GM12878 (cell line): ENCODE measurements at regions not wholly inside any gene's neighbourhood (a gene's known extent, or its start where the extent isn't known, plus 50 kb on each side); places are given as distances from the start of the nearest gene placed in this dataset.

Experiments used
- ATAC-seq: fragments of 200-7000 bp; cut with Tn5 transposase; 3 replicates; pipeline ENCODE4 v1.9.1; 2020; ENCODE audit warnings: mild to moderate bottlenecking, moderate library complexity
- BruUV-seq: library from RNA; stranded (reverse); fragments of 400-500 nt; replicated peaks from 2 replicates; lab custom pipeline; 2021; lab: Mats Ljungman, UMichigan
- CTCF ChIA-PET: fragments of 300-600 bp; sonication (Branson Sonifier 250); formaldehyde crosslinking; extraction: SDS; loops from one replicate; lab custom pipeline; 2021; ENCODE audit warnings: inconsistent platforms; lab: Yijun Ruan, JAX
- POLR2A ChIA-PET: fragments of 350-600 bp; formaldehyde crosslinking; extraction: SDS; loops from one replicate; lab custom pipeline; 2021; ENCODE audit warnings: inconsistent platforms; lab: Charles Lee
- RAD21 ChIA-PET: fragments of 300-600 bp; sonication (Branson Sonifier 250); formaldehyde crosslinking; loops from one replicate; lab custom pipeline; 2023; ENCODE audit warnings: antibody characterized with exemption; ENCODE audit not compliant: unreplicated experiment; lab: Charles Lee
- SMC1A ChIA-PET: fragments of 300-600 bp; sonication (Branson Sonifier 250); formaldehyde crosslinking; loops from one replicate; lab custom pipeline; 2023; ENCODE audit not compliant: unreplicated experiment, uncharacterized antibody; lab: Charles Lee
- DNase-seq: peaks from one replicate; pipeline ENCODE4 v3.0.0-alpha.2; 2011; ENCODE audit warnings: low read depth, low spot score
- FAIRE-seq: peaks from 3 replicates; lab custom pipeline; 2011; peaks lifted over from hg19 to GRCh38; lab: Jason Lieb, UNC
- H2AFZ ChIP-seq: 2 replicates; pipeline ENCODE4 v1.6.0; 2011; ENCODE audit warnings: low read depth, low read length, control low read depth; ENCODE audit not compliant: control insufficient read depth
- H3K27ac ChIP-seq: 2 replicates; pipeline ENCODE4 v1.5.1; 2011; ENCODE audit warnings: control low read depth; ENCODE audit not compliant: control insufficient read depth, insufficient read depth
- H3K27me3 ChIP-seq, 2 experiments: replicated peaks in 1 of 2; 2 replicates each; pipeline versions ENCODE4 v1.6.0 to v1.6.1; 2011; ENCODE audit warnings: low read length in 1 of 2; ENCODE audit not compliant: control insufficient read depth in 2 of 2, insufficient read depth in 2 of 2
- H3K36me3 ChIP-seq, 2 experiments: 2 replicates each; pipeline ENCODE4 v1.5.1; 2011; ENCODE audit warnings: low read length in 1 of 2; ENCODE audit not compliant: control insufficient read depth in 2 of 2, insufficient read depth in 2 of 2
- H3K4me1 ChIP-seq: 2 replicates; pipeline ENCODE4 v1.6.1; 2011; ENCODE audit warnings: mild to moderate bottlenecking, low read length, moderate library complexity, mixed read lengths; ENCODE audit not compliant: control insufficient read depth, insufficient read depth
- H3K4me2 ChIP-seq: 2 replicates; pipeline ENCODE4 v1.6.0; 2011; ENCODE audit warnings: control low read depth; ENCODE audit not compliant: control insufficient read depth, insufficient read depth
- H3K4me3 ChIP-seq: fragments of 200-600 bp; sonication (generic); 2 replicates; pipeline ENCODE4 v1.5.1; 2016
- H3K79me2 ChIP-seq: 2 replicates; pipeline ENCODE4 v1.6.0; 2011; ENCODE audit warnings: low read length; ENCODE audit not compliant: control insufficient read depth, insufficient read depth
- H3K9ac ChIP-seq: 2 replicates; pipeline ENCODE4 v1.8.0; 2011; ENCODE audit warnings: low read length, control low read depth, mixed read lengths; ENCODE audit not compliant: control insufficient read depth, insufficient read depth
- H3K9me3 ChIP-seq: replicated peaks from 3 replicates; pipeline ENCODE4 v1.5.1; 2011; ENCODE audit warnings: mild to moderate bottlenecking, low read length; ENCODE audit not compliant: control insufficient read depth, insufficient read depth
- H4K20me1 ChIP-seq: 2 replicates; pipeline ENCODE4 v1.6.0; 2011; ENCODE audit not compliant: control insufficient read depth, insufficient read depth
- BCL11A ChIP-seq: IDR thresholded peaks from 2 replicates; pipeline ENCODE4 v1.6.1; 2011; ENCODE audit warnings: low read depth, low read length
- JUND ChIP-seq: IDR thresholded peaks from 2 replicates; pipeline ENCODE4 v1.6.1; 2012; ENCODE audit warnings: low read depth, mild to moderate bottlenecking, low read length, improper control_type of control experiment, moderate library complexity
- KDM1A ChIP-seq: fragments of 200-600 bp; sonication (generic); IDR thresholded peaks from 2 replicates; pipeline ENCODE4 v1.6.1; 2016; ENCODE audit warnings: borderline replicate concordance
- NFIC ChIP-seq: IDR thresholded peaks from 2 replicates; pipeline ENCODE4 v1.6.1; 2012; ENCODE audit warnings: low read depth, mild to moderate bottlenecking, inconsistent platforms, low read length, moderate library complexity
- PAX8 ChIP-seq: fragments of 450-650 bp; IDR thresholded peaks from 2 replicates; pipeline ENCODE4 v1.6.1; 2017; ENCODE audit warnings: mild to moderate bottlenecking, moderate library complexity
- SREBF1 ChIP-seq: IDR thresholded peaks from 2 replicates; pipeline ENCODE4 v1.6.1; 2012; ENCODE audit warnings: mild to moderate bottlenecking, low read length
- SRF ChIP-seq, 2 experiments: IDR thresholded peaks; 2 replicates each; pipeline ENCODE4 v1.6.1; 2011; ENCODE audit warnings: low read depth in 2 of 2, low read length in 2 of 2, mild to moderate bottlenecking in 1 of 2, moderate library complexity in 1 of 2
- ZBTB40 ChIP-seq: fragments of 450-650 bp; IDR thresholded peaks from 2 replicates; pipeline ENCODE4 v1.6.1; 2016; ENCODE audit warnings: mild to moderate bottlenecking, moderate library complexity, borderline replicate concordance
- ZNF24 ChIP-seq: fragments of 450-650 bp; IDR thresholded peaks from 2 replicates; pipeline ENCODE4 v1.6.1; 2017; ENCODE audit warnings: antibody characterized with exemption, mild to moderate bottlenecking
- WGBS: methylation state at CpG from one replicate; pipeline ENCODE4 v1.1.6; 2016; ENCODE audit warnings: low lambda C conversion rate; ENCODE audit not compliant: insufficient replicate concordance, insufficient coverage; ENCODE audit errors: missing lambda C conversion rate; 5-methylcytosine and 5-hydroxymethylcytosine counted together
- in situ Hi-C: fragments of 300-500 bp; cut with MboI; formaldehyde crosslinking; loops from 9 replicates; pipeline ENCODE4 v1.14.3; 2018; ENCODE audit warnings: mixed read lengths
- intact Hi-C: fragments of 100-400 bp; cut with micrococcal nuclease; formaldehyde crosslinking; loops from one replicate; pipeline ENCODE4 v1.14.2; 2022; ENCODE audit not compliant: unreplicated experiment
- TF ChIP-seq, protein P1 (sequence below), 3 experiments: IDR thresholded peaks in 2 of 3; conservative IDR thresholded peaks in 1 of 3; 2 replicates each; pipeline ENCODE4 v1.5.1; 2011; ENCODE audit warnings: low read depth in 3 of 3, low read length in 3 of 3, mild to moderate bottlenecking in 3 of 3, control low read depth in 2 of 3, moderate library complexity in 2 of 3, inconsistent platforms in 1 of 3, mixed read lengths in 1 of 3; ENCODE audit not compliant: control insufficient read depth in 2 of 3, insufficient read depth in 1 of 3; ENCODE audit errors: extremely low read depth in 1 of 3

GRCh38 chr2:19264852-19265251, 93.6 kb downstream of the OSR1 start:
- no peaks in the 10 kb centered on the region for H3K9me3 ChIP-seq
- H3K4me3 ChIP-seq, result no peak overlapping the region
- intact Hi-C loops, result no loop called here
- FAIRE-seq (no peak), ATAC-seq (no peak), DNase-seq (no peak)
- 40% methylated on average over 6 of the region's 6 CpGs for WGBS
- H3K4me2 ChIP-seq, result no peak overlapping the region
- H4K20me1 ChIP-seq, result no peaks in the 10 kb centered on the region
- H3K79me2 ChIP-seq, result no peaks in the 10 kb centered on the region
- no peak overlapping the region for H3K9ac ChIP-seq
- no peaks in the 10 kb centered on the region for H3K4me1 ChIP-seq
- RAD21 ChIA-PET, result no interaction called here
- SMC1A ChIA-PET, result no interaction called here
- H3K27me3 ChIP-seq, result no peaks in the 10 kb centered on the region
- POLR2A ChIA-PET, result no interaction called here
- in situ Hi-C loops, result no loop called here
- CTCF ChIA-PET, result no interaction called here
- no peak overlapping the region for H3K27ac ChIP-seq
- H2AFZ ChIP-seq, result no peak overlapping the region
- TF ChIP-seq ZNF24 (no peak), ZBTB40 (no peak), JUND (no peak), SREBF1 (no peak), PAX8 (no peak), SRF (IDR thresholded peaks at IDR 0.05; ENCODE audit: low read depth in 2 of 2, low read length in 2 of 2) (no peak), BCL11A (no peak), NFIC (no peak), KDM1A (no peak)
- TF ChIP-seq, protein P1, sequence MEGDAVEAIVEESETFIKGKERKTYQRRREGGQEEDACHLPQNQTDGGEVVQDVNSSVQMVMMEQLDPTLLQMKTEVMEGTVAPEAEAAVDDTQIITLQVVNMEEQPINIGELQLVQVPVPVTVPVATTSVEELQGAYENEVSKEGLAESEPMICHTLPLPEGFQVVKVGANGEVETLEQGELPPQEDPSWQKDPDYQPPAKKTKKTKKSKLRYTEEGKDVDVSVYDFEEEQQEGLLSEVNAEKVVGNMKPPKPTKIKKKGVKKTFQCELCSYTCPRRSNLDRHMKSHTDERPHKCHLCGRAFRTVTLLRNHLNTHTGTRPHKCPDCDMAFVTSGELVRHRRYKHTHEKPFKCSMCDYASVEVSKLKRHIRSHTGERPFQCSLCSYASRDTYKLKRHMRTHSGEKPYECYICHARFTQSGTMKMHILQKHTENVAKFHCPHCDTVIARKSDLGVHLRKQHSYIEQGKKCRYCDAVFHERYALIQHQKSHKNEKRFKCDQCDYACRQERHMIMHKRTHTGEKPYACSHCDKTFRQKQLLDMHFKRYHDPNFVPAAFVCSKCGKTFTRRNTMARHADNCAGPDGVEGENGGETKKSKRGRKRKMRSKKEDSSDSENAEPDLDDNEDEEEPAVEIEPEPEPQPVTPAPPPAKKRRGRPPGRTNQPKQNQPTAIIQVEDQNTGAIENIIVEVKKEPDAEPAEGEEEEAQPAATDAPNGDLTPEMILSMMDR (IDR thresholded peaks at IDR 0.05 in 2 of 3, conservative IDR thresholded peaks at IDR 0.05 in 1 of 3; ENCODE audit: control insufficient read depth in 2 of 3, extremely low read depth in 1 of 3, insufficient read depth in 1 of 3, low read depth in 3 of 3, low read length in 3 of 3), result no peak
- no peaks in the 10 kb centered on the region for H3K36me3 ChIP-seq
- BruUV-seq, result no TSS peak
